ENCODE measurements at regions not wholly inside any gene's neighbourhood (a gene's known extent, or its start where the extent isn't known, plus 50 kb on each side); places are given as distances from the start of the nearest gene placed in this dataset.

DNA sequence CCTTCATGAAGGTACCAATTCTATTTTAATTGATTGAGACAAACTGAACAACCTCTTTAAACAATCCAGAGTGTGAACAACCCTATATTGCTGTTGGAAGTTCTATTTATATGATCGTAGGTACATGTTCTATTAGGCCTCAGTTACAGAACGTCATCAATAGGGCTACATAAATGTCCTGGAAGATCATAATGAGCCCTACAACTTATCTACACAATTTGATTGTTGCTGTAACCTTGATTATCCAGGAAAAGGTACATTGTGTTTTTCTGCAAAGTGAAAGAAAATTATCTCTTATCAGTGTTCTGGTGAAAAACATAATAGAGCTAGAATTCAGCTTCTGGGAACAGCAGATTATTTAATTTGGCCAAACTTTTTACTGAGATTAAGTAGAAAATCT is 612.9 kb downstream of the GALC start:
- TF ChIP-seq, protein P1, sequence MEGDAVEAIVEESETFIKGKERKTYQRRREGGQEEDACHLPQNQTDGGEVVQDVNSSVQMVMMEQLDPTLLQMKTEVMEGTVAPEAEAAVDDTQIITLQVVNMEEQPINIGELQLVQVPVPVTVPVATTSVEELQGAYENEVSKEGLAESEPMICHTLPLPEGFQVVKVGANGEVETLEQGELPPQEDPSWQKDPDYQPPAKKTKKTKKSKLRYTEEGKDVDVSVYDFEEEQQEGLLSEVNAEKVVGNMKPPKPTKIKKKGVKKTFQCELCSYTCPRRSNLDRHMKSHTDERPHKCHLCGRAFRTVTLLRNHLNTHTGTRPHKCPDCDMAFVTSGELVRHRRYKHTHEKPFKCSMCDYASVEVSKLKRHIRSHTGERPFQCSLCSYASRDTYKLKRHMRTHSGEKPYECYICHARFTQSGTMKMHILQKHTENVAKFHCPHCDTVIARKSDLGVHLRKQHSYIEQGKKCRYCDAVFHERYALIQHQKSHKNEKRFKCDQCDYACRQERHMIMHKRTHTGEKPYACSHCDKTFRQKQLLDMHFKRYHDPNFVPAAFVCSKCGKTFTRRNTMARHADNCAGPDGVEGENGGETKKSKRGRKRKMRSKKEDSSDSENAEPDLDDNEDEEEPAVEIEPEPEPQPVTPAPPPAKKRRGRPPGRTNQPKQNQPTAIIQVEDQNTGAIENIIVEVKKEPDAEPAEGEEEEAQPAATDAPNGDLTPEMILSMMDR (IDR thresholded peaks at IDR 0.05; ENCODE audit: borderline replicate concordance, extremely low read depth, low read length, poor library complexity, severe bottlenecking), result no peak
- TF ChIP-seq EZH2 (IDR thresholded peaks at IDR 0.05; ENCODE audit: borderline replicate concordance, low read depth, low read length, severe bottlenecking), result no peak
